H9 (cell line): ENCODE measurements at regions not wholly inside any gene's neighbourhood (a gene's known extent, or its start where the extent isn't known, plus 50 kb on each side); places are given as distances from the start of the nearest gene placed in this dataset.
A peak's percentile ranks its signal among the peaks of the same experiment; 100 is the strongest.

Experiments used
- DNase-seq: peaks from one replicate; pipeline ENCODE4 v3.0.0-alpha.2; 2017
- H2AFZ ChIP-seq: one replicate; pipeline ENCODE4 v1.6.1; 2013; ENCODE audit warnings: mild to moderate bottlenecking, low read length, control low read depth, moderate library complexity
- H2AK5ac ChIP-seq: 2 replicates; pipeline ENCODE4 v1.6.1; 2013; ENCODE audit warnings: low read length, control low read depth, mixed read lengths; ENCODE audit not compliant: insufficient read length
- H2BK120ac ChIP-seq: one replicate; pipeline ENCODE4 v1.6.1; 2013; ENCODE audit warnings: low read depth, mild to moderate bottlenecking, low read length, control low read depth, inconsistent platforms; ENCODE audit not compliant: poor library complexity, severe bottlenecking
- H2BK12ac ChIP-seq: 2 replicates; pipeline ENCODE4 v1.6.1; 2013; ENCODE audit warnings: low read length, control low read depth, mixed read lengths, low read depth; ENCODE audit not compliant: insufficient read length
- H2BK15ac ChIP-seq: 2 replicates; pipeline ENCODE4 v1.6.1; 2013; ENCODE audit warnings: low read depth, low read length, control low read depth
- H2BK20ac ChIP-seq: one replicate; pipeline ENCODE4 v1.6.1; 2013; ENCODE audit warnings: low read depth, mild to moderate bottlenecking, low read length, control low read depth, inconsistent platforms; ENCODE audit not compliant: poor library complexity, severe bottlenecking
- H2BK5ac ChIP-seq: 2 replicates; pipeline ENCODE4 v1.6.1; 2013; ENCODE audit warnings: low read length, control low read depth, mixed read lengths; ENCODE audit not compliant: insufficient read length
- H3K14ac ChIP-seq: 2 replicates; pipeline ENCODE4 v1.6.1; 2013; ENCODE audit warnings: low read length, control low read depth; ENCODE audit not compliant: insufficient read depth
- H3K18ac ChIP-seq: 2 replicates; pipeline ENCODE4 v1.6.1; 2013; ENCODE audit warnings: low read depth, mild to moderate bottlenecking, mixed read lengths, low read length, control low read depth; ENCODE audit not compliant: insufficient read length
- H3K23ac ChIP-seq: 2 replicates; pipeline ENCODE4 v1.6.1; 2013; ENCODE audit warnings: low read length, control low read depth, mixed read lengths, low read depth; ENCODE audit not compliant: insufficient read length
- H3K23me2 ChIP-seq: 2 replicates; pipeline ENCODE4 v1.6.1; 2013; ENCODE audit warnings: low read depth, mild to moderate bottlenecking, mixed read lengths, low read length, control low read depth; ENCODE audit not compliant: insufficient read length, poor library complexity, severe bottlenecking
- H3K27ac ChIP-seq: 2 replicates; pipeline ENCODE4 v1.5.1; 2013; ENCODE audit warnings: low read length, control low read depth, mixed read lengths, low read depth; ENCODE audit not compliant: insufficient read length
- H3K27me3 ChIP-seq: 2 replicates; pipeline ENCODE4 v1.6.1; 2013; ENCODE audit warnings: low read length, control low read depth, inconsistent platforms; ENCODE audit not compliant: insufficient read depth
- H3K4ac ChIP-seq: 2 replicates; pipeline ENCODE4 v1.6.1; 2013; ENCODE audit warnings: low read depth, mild to moderate bottlenecking, control low read depth, inconsistent platforms, low read length, moderate library complexity
- H3K4me1 ChIP-seq: 2 replicates; pipeline ENCODE4 v1.6.1; 2013; ENCODE audit warnings: low read length, control low read depth, inconsistent platforms; ENCODE audit not compliant: insufficient read depth
- H3K4me2 ChIP-seq: 2 replicates; pipeline ENCODE4 v1.6.1; 2013; ENCODE audit warnings: low read length, control low read depth, mixed read lengths; ENCODE audit not compliant: insufficient read length, insufficient read depth
- H3K56ac ChIP-seq: 2 replicates; pipeline ENCODE4 v1.6.1; 2013; ENCODE audit warnings: low read depth, mild to moderate bottlenecking, mixed read lengths, low read length, control low read depth; ENCODE audit not compliant: insufficient read length
- H3K79me1 ChIP-seq: 2 replicates; pipeline ENCODE4 v1.6.1; 2013; ENCODE audit warnings: low read depth, mild to moderate bottlenecking, moderate library complexity, low read length, control low read depth, inconsistent platforms; ENCODE audit not compliant: insufficient read depth, poor library complexity, severe bottlenecking
- H3K79me2 ChIP-seq: 2 replicates; pipeline ENCODE4 v1.6.1; 2013; ENCODE audit warnings: low read length, control low read depth, inconsistent platforms; ENCODE audit not compliant: insufficient read depth
- H3K9ac ChIP-seq: 2 replicates; pipeline ENCODE4 v1.6.1; 2013; ENCODE audit warnings: low read length, control low read depth, mixed read lengths; ENCODE audit not compliant: insufficient read length; ENCODE audit errors: extremely low read depth
- H3K9me3 ChIP-seq: one replicate; pipeline ENCODE4 v1.6.1; 2013; ENCODE audit warnings: low read depth, low read length, inconsistent platforms; ENCODE audit not compliant: control insufficient read depth
- H3T11ph ChIP-seq: one replicate; pipeline ENCODE4 v1.6.1; 2013; ENCODE audit warnings: mild to moderate bottlenecking, low read length, control low read depth, inconsistent platforms
- H4K20me1 ChIP-seq: one replicate; pipeline ENCODE4 v1.6.1; 2013; ENCODE audit not compliant: control insufficient read depth, insufficient read length, insufficient read depth
- H4K5ac ChIP-seq: 2 replicates; pipeline ENCODE4 v1.6.1; 2013; ENCODE audit warnings: low read depth, mild to moderate bottlenecking, mixed read lengths, low read length, control low read depth; ENCODE audit not compliant: insufficient read length
- H4K8ac ChIP-seq: replicated peaks from 2 replicates; pipeline ENCODE4 v1.6.1; 2013; ENCODE audit warnings: low read length, control low read depth, mixed read lengths, low read depth; ENCODE audit not compliant: insufficient read length
- H4K91ac ChIP-seq: 2 replicates; pipeline ENCODE4 v1.6.1; 2013; ENCODE audit warnings: low read depth, mild to moderate bottlenecking, moderate library complexity, mixed read lengths, low read length, control low read depth; ENCODE audit not compliant: insufficient read length
- H3K27ac Mint-ChIP-seq, 3 experiments: 2 replicates in 2 of 3; 3 replicates in 1 of 3; pipeline ENCODE4 v1.8.0; 2020 to 2021; ENCODE audit warnings: mixed read lengths in 3 of 3, mild to moderate bottlenecking in 1 of 3, moderate library complexity in 1 of 3
- H3K27me3 Mint-ChIP-seq: 2 replicates; pipeline ENCODE4 v1.8.0; 2021; ENCODE audit warnings: low read depth, mild to moderate bottlenecking, moderate library complexity, mixed read lengths
- H3K36me3 Mint-ChIP-seq, 3 experiments: 2 replicates in 2 of 3; 3 replicates in 1 of 3; pipeline ENCODE4 v1.8.0; 2020 to 2021; ENCODE audit warnings: low read depth in 3 of 3, mixed read lengths in 3 of 3; ENCODE audit not compliant: insufficient read depth in 1 of 3
- H3K4me1 Mint-ChIP-seq, 2 experiments: 2 replicates each; pipeline ENCODE4 v1.8.0; 2020; ENCODE audit warnings: mixed read lengths in 2 of 2
- H3K4me3 Mint-ChIP-seq, 2 experiments: 2 replicates in 1 of 2; 3 replicates in 1 of 2; pipeline ENCODE4 v1.8.0; 2020 to 2021; ENCODE audit warnings: mild to moderate bottlenecking in 2 of 2, mixed read lengths in 2 of 2, moderate library complexity in 1 of 2
- H3K9me3 Mint-ChIP-seq, 2 experiments: 2 replicates in 1 of 2; 3 replicates in 1 of 2; pipeline ENCODE4 v1.8.0; 2020; ENCODE audit warnings: mild to moderate bottlenecking in 2 of 2, mixed read lengths in 2 of 2, moderate library complexity in 1 of 2
- CTCF ChIP-seq: fragments of 200-600 bp; sonication (generic); conservative IDR thresholded peaks from 3 replicates; pipeline ENCODE4 v1.8.0; 2021; ENCODE audit warnings: antibody characterized with exemption, mild to moderate bottlenecking
- WGBS: extraction: QIAGEN DNeasy Blood & Tissue Kit; methylation state at CpG from one replicate; pipeline ENCODE4 v1.1.7; 2013; ENCODE audit warnings: missing lambda C conversion rate, low lambda C conversion rate, mixed read lengths; ENCODE audit not compliant: insufficient read length; ENCODE audit errors: extremely low coverage; 5-methylcytosine and 5-hydroxymethylcytosine counted together

DNA sequence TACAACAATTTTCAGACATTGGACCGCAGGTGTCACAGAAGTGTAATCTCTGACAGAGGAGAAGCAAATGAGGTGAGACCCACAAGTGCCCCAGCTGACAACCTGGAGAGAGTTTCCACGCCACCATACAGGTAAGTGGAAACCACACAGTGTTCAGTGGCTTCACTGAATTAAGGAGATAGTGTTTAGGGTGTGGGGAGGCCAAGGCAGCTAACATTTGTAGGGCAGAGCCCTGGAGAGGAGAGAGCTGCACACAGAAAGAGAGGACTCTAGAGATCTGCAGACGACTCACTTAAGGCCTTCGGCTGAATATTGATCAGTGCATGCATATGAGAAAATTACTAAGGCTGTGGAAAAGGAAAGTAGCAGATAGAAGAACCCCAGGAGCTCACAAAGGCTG lies 228.9 kb upstream of the TNRC6C start:
- Histone ChIP-seq H2BK120ac (no peak overlapping the region), H3K14ac (no peak overlapping the region), H3T11ph (no peak overlapping the region), H3K9ac (no peak overlapping the region), H3K79me1 (no peaks in the 10 kb centered on the region), H2BK15ac (no peak overlapping the region), H2AK5ac (no peak overlapping the region), H3K27me3 (no peaks in the 10 kb centered on the region; the same call in 1 of the 2 replicates), H2BK5ac (no peak overlapping the region), H3K4me2 (no peak overlapping the region), H4K8ac (no peak overlapping the region), H4K20me1 (no peaks in the 10 kb centered on the region), H3K18ac (no peak overlapping the region), H3K27ac (no peak overlapping the region), H4K91ac (no peak overlapping the region), H4K5ac (no peak overlapping the region), H3K4ac (no peak overlapping the region), H2BK20ac (no peak overlapping the region), H3K23me2 (no peaks in the 10 kb centered on the region), H3K79me2 (no peaks in the 10 kb centered on the region), H3K9me3 (no peaks in the 10 kb centered on the region), H3K56ac (no peak overlapping the region), H2BK12ac (no peak overlapping the region), H2AFZ (no peak overlapping the region), H3K4me1 (no peaks in the 10 kb centered on the region), H3K23ac (no peak overlapping the region)
- no peak overlapping the region for H3K27ac Mint-ChIP-seq
- peak; percentile 12 for DNase-seq
- no peak overlapping the region for H3K4me3 Mint-ChIP-seq
- TF ChIP-seq CTCF = no peak
- peaks cover 31 to 37% of the 10 kb centered on the region in 2 experiments for H3K9me3 Mint-ChIP-seq
- H3K36me3 Mint-ChIP-seq = peaks cover 11 to 22% (median 21%) of the 10 kb centered on the region in 3 experiments; a peak in 6 of 7 replicates
- peaks cover 58% of the 10 kb centered on the region for H3K27me3 Mint-ChIP-seq
- WGBS = no CpG with 5 or more reads among the region's 4 CpGs
- H3K4me1 Mint-ChIP-seq = peaks cover 12 to 23% of the 10 kb centered on the region in 2 experiments
